Lower lobe of right lung (tissue), 2 donors: ENCODE measurements at regions not wholly inside any gene's neighbourhood (a gene's known extent, or its start where the extent isn't known, plus 50 kb on each side); places are given as distances from the start of the nearest gene placed in this dataset.

Source experiments
- ATAC-seq, 2 donors: fragments of 200-7000 bp; cut with Tn5 transposase; one replicate each; pipeline ENCODE4 v1.9.1; 2020 to 2022; ENCODE audit warnings: mild to moderate bottlenecking in 2 of 2, moderate library complexity in 2 of 2
- DNase-seq: peaks from one replicate; pipeline ENCODE4 v3.0.0-alpha.2; 2020
- H3K27ac ChIP-seq: fragments of 200-600 bp; one replicate; pipeline ENCODE4 v1.8.0; 2022
- H3K27me3 ChIP-seq: fragments of 200-600 bp; one replicate; pipeline ENCODE4 v1.8.0; 2022; ENCODE audit warnings: low read depth
- H3K36me3 ChIP-seq: fragments of 200-600 bp; one replicate; pipeline ENCODE4 v1.8.0; 2022; ENCODE audit warnings: mild to moderate bottlenecking
- H3K4me1 ChIP-seq: fragments of 200-600 bp; one replicate; pipeline ENCODE4 v1.8.0; 2022
- H3K4me3 ChIP-seq: fragments of 200-600 bp; one replicate; pipeline ENCODE4 v1.8.0; 2022; ENCODE audit warnings: mild to moderate bottlenecking
- H3K9me3 ChIP-seq: fragments of 200-600 bp; one replicate; pipeline ENCODE4 v1.8.0; 2022
- intact Hi-C: fragments of 100-400 bp; cut with DNase I; formaldehyde crosslinking; loops from one replicate; pipeline ENCODE4 v1.11.0; 2022
- TF ChIP-seq, protein P1 (sequence below): fragments of 200-600 bp; IDR thresholded peaks from one replicate; pipeline ENCODE4 v1.8.0; 2022; ENCODE audit warnings: antibody characterized with exemption, mild to moderate bottlenecking
- donor health status: DM: no; HTN: yes; CAD: no; lungs with severe emphysema.

DNA sequence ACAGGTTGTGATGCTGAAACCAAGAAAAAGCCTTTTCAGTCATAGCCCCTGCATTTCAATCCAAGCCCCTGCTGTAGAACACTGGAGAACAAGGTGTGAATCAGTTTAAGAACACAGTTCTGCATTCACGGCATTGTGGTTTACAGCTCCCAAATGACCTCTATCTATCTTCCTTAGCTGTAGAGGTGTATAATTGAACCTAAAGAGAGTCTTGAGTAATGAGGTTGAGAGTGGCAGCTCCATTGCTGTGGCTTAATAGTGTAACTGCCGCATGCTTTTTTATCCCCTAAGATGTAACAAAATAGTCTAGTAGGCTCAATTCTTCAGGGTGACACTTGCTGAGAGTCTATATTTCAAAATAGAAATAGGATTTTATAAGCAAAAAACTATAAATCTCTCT lies 121.3 kb upstream of the EPHA4 start:
- Histone ChIP-seq H3K4me3 (no peak overlapping the region), H3K4me1 (no peaks in the 10 kb centered on the region), H3K36me3 (no peaks in the 10 kb centered on the region), H3K9me3 (no peaks in the 10 kb centered on the region), H3K27ac (no peak overlapping the region), H3K27me3 (no peaks in the 10 kb centered on the region)
- intact Hi-C loops, result no loop called here
- ATAC-seq (no peak), DNase-seq (no peak)
- TF ChIP-seq, protein P1, sequence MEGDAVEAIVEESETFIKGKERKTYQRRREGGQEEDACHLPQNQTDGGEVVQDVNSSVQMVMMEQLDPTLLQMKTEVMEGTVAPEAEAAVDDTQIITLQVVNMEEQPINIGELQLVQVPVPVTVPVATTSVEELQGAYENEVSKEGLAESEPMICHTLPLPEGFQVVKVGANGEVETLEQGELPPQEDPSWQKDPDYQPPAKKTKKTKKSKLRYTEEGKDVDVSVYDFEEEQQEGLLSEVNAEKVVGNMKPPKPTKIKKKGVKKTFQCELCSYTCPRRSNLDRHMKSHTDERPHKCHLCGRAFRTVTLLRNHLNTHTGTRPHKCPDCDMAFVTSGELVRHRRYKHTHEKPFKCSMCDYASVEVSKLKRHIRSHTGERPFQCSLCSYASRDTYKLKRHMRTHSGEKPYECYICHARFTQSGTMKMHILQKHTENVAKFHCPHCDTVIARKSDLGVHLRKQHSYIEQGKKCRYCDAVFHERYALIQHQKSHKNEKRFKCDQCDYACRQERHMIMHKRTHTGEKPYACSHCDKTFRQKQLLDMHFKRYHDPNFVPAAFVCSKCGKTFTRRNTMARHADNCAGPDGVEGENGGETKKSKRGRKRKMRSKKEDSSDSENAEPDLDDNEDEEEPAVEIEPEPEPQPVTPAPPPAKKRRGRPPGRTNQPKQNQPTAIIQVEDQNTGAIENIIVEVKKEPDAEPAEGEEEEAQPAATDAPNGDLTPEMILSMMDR, result no peak

DNA sequence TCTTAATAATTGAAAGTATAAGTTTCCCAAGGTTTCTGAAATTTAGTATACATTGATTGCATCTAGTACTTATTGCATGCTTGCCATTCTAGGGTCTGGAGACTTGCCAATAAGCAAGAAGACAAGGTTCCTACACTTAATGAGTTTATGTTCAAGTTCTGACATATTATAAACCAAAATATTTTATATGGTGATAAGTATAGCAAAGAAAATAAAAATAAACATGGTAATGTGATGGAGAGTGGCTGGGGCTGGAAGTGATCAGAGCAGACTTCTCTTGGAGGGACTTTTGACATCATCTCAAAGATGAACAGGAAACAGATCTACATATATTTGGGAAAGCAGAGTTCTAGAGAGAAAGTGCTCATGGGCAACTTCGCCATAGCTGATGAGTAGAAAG lies 119.5 kb upstream of the EPHA4 start:
- Histone ChIP-seq H3K9me3 (no peaks in the 10 kb centered on the region), H3K27ac (no peak overlapping the region), H3K4me1 (no peaks in the 10 kb centered on the region), H3K4me3 (no peak overlapping the region), H3K27me3 (no peaks in the 10 kb centered on the region), H3K36me3 (no peaks in the 10 kb centered on the region)
- intact Hi-C loops, result no loop called here
- no peak for DNase-seq
- no peak for ATAC-seq
- TF ChIP-seq, protein P1, result no peak

DNA sequence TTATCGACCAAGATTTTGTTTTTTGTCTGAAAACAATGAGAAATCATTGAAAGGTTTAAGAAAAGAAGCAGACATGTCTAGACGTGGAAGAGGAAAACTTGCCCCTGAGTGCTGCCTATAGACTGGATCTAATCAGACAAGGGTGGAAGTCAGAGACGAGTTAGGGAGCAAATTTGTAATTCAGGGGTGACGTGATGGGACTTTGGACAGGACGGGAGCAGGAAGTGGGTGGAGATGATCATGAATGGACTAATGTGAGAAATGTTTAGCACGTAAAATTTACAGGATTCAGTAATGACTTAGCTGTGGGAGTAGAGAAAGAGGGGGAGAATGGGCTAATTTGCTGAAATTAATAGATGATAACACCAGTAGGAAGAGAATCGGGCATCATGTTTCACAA lies 117.0 kb upstream of the EPHA4 start:
- intact Hi-C loops, result no loop called here

DNA sequence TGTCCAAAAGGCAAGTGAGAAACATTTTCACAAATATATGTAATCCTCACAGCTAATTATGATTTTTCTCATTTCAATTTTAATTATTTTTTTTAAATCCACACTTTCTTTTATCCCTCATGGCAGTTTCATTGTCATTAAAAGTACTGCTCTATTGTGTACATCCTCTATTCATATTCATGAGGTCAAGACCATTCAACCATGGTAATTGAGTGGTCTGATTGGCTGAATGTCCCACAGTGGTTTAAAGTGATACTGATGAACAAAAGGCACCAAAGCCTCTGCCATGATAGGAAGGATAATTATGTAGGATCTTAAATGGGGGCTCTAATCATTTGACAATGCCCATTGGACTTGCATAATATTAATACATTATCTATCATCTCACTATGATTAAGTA lies 108.4 kb upstream of the EPHA4 start:
- DNase-seq (no peak), ATAC-seq (no peak)
- Histone ChIP-seq H3K27ac (no peak overlapping the region), H3K36me3 (no peaks in the 10 kb centered on the region), H3K9me3 (no peaks in the 10 kb centered on the region), H3K4me3 (no peak overlapping the region), H3K27me3 (no peaks in the 10 kb centered on the region), H3K4me1 (no peaks in the 10 kb centered on the region)
- TF ChIP-seq, protein P1, result no peak
- intact Hi-C loops, result no loop called here

More for the DNA sequence above, 117.0 kb upstream of the EPHA4 start:
- H3K27me3 ChIP-seq, result no peaks in the 10 kb centered on the region
- no peak overlapping the region for H3K4me3 ChIP-seq
- H3K36me3 ChIP-seq, result no peaks in the 10 kb centered on the region
- H3K4me1 ChIP-seq, result no peaks in the 10 kb centered on the region
- H3K9me3 ChIP-seq, result no peaks in the 10 kb centered on the region
- DNase-seq, result no peak
- no peak for ATAC-seq
- TF ChIP-seq, protein P1, result no peak
- H3K27ac ChIP-seq, result no peak overlapping the region

DNA sequence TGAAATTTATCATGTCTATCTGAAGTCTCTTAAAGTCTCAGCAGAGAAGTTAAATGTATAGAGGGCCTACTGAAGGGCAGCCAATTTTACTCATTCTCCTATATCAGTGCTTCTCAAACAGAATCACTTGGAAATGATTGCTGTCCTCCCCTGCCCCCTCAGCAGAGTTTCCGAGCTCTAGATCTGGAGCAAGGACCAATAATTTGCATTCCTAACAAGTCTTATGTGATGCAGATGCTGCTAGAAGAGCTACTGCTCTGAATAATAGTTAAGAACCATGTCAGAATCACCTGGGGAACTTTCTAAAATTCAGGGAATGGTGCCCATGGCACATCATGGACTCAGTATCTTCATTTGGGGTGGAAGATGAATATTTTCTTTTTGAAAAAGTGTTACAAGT lies 105.6 kb upstream of the EPHA4 start:
- DNase-seq (no peak), ATAC-seq (no peak)
- Histone ChIP-seq H3K9me3 (no peaks in the 10 kb centered on the region), H3K4me1 (no peaks in the 10 kb centered on the region), H3K27ac (no peak overlapping the region), H3K27me3 (no peaks in the 10 kb centered on the region), H3K4me3 (no peak overlapping the region), H3K36me3 (no peaks in the 10 kb centered on the region)
- TF ChIP-seq, protein P1, result no peak
- intact Hi-C loops, result no loop called here
